ENCODE measurements at regions not wholly inside any gene's neighbourhood (a gene's known extent, or its start where the extent isn't known, plus 50 kb on each side); places are given as distances from the start of the nearest gene placed in this dataset.

DNA sequence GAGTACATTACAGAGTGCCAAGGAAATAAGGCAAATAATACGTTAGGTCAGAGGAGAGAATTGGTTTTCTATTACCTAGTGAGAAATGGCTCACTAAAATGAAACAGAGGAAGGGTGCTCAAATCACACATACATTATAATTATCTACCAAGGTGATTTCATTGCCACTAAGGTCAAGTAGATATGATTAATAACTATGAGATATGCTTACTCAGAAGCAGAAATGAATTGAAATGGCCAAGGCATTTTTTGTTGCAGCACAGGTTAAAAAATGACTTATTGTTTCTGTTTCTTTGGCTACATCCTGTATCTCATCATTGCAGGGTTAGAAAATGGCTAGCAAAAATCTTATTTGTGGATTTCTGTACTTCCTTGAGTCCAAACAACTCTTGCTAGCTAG lies 154.5 kb upstream of the GORAB start:
- TF ChIP-seq CTCF (IDR thresholded peaks at IDR 0.05; ENCODE audit: poor library complexity, severe bottlenecking) (no peak), EZH2 (IDR thresholded peaks at IDR 0.05; ENCODE audit: borderline replicate concordance, insufficient read depth, low read length, poor library complexity, severe bottlenecking) (no peak), RAD21 (conservative IDR thresholded peaks at IDR 0.05) (no peak), POLR2AphosphoS5 (IDR thresholded peaks at IDR 0.05) (no peak), MXI1 (conservative IDR thresholded peaks at IDR 0.05; ENCODE audit: poor library complexity, severe bottlenecking) (no peak)

Measured in neural cell (in vitro differentiated cells).